HG03135 (cell line): ENCODE measurements at regions not wholly inside any gene's neighbourhood (a gene's known extent, or its start where the extent isn't known, plus 50 kb on each side); places are given as distances from the start of the nearest gene placed in this dataset.

Experiments used
- ATAC-seq: cut with Tn5 transposase; IDR thresholded peaks from one replicate; pipeline ENCODE4 v1.9.1; 2021; ENCODE audit warnings: mild to moderate bottlenecking, moderate library complexity; ENCODE audit not compliant: unreplicated experiment

- ATAC-seq, result no peak
Observed at GRCh38 chr3:104575634-104576033, 791.1 kb upstream of the ALCAM start.

- ATAC-seq, result no peak
Observed at GRCh38 chr3:104578558-104578957, 788.2 kb upstream of the ALCAM start.

- no peak for ATAC-seq
Observed at GRCh38 chr3:104582092-104582491, 784.6 kb upstream of the ALCAM start.

GRCh38 chr3:104584682-104585081 is 782.0 kb upstream of the ALCAM start:
- ATAC-seq, result no peak

GRCh38 chr3:104586344-104586743 is 780.4 kb upstream of the ALCAM start:
- no peak for ATAC-seq

GRCh38 chr3:104588442-104588841 is 778.3 kb upstream of the ALCAM start:
- no peak for ATAC-seq

GRCh38 chr3:104591776-104592175 is 774.9 kb upstream of the ALCAM start:
- ATAC-seq, result no peak

GRCh38 chr3:104594491-104594890 is 772.2 kb upstream of the ALCAM start:
- no peak for ATAC-seq

- ATAC-seq, result no peak
Observed at GRCh38 chr3:104596054-104596453, 770.7 kb upstream of the ALCAM start.

- peak; percentile 92 for ATAC-seq
Observed at GRCh38 chr3:104596551-104596950, 770.2 kb upstream of the ALCAM start.

GRCh38 chr3:104598848-104599511 is 767.7 kb upstream of the ALCAM start:
- no peak for ATAC-seq

GRCh38 chr3:104604326-104605010 is 762.2 kb upstream of the ALCAM start:
- no peak for ATAC-seq

- ATAC-seq, result no peak
Observed at GRCh38 chr3:104606812-104607211, 759.9 kb upstream of the ALCAM start.

- no peak for ATAC-seq
Observed at GRCh38 chr3:104610730-104611652, 755.7 kb upstream of the ALCAM start.

- no peak for ATAC-seq
Observed at GRCh38 chr3:104612218-104612617, 754.5 kb upstream of the ALCAM start.

- ATAC-seq, result no peak
Observed at GRCh38 chr3:104614564-104614963, 752.1 kb upstream of the ALCAM start.

GRCh38 chr3:104628185-104628789 is 738.4 kb upstream of the ALCAM start:
- no peak for ATAC-seq

GRCh38 chr3:104629038-104629437 is 737.7 kb upstream of the ALCAM start:
- ATAC-seq, result no peak

GRCh38 chr3:104631254-104631653 is 735.5 kb upstream of the ALCAM start:
- no peak for ATAC-seq

GRCh38 chr3:104632521-104632920 is 734.2 kb upstream of the ALCAM start:
- no peak for ATAC-seq

GRCh38 chr3:104632947-104633346 is 733.8 kb upstream of the ALCAM start:
- no peak for ATAC-seq
